ENCODE measurements at regions not wholly inside any gene's neighbourhood (a gene's known extent, or its start where the extent isn't known, plus 50 kb on each side); places are given as distances from the start of the nearest gene placed in this dataset.
"Not testable (repeated sequence)": the region's sequence is repeated elsewhere in the genome, so short reads cannot be mapped to it uniquely, and the experiment has no call there.

DNA sequence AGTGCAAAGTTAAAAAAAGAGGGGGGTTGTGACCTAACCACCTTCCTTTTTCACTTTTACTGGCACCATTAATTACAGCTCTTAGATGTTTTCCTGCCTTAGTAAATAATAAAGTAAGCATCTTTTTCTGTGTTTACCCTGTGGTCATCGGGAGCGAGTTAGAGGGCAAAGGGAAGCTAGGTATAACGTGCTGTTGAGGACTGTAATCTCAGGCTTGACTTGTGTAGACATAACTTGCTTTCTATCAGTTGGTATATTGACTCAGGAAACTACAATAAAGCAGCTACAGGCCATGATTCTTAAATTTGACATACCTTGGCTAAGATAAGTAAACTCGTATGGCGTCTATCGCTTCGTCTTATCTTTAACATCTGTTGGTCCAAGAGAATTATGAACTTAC is 509.8 kb upstream of the CHD1 start:
- no peak for DNase-seq
- Mint-ChIP-seq H3K27ac (ENCODE audit: unreplicated experiment) (no peak overlapping the region), H3K4me3 (ENCODE audit: low read depth, unreplicated experiment) (no peak overlapping the region), H3K9me3 (ENCODE audit: low read depth, unreplicated experiment) (no peaks in the 10 kb centered on the region), H3K36me3 (ENCODE audit: insufficient read depth, unreplicated experiment) (no peaks in the 10 kb centered on the region), H3K4me1 (ENCODE audit: low read depth, unreplicated experiment) (no peaks in the 10 kb centered on the region), H3K27me3 (ENCODE audit: unreplicated experiment) (no peaks in the 10 kb centered on the region)
- BruUV-seq (replicated peaks), result no TSS peak
- TF ChIP-seq, protein P1, sequence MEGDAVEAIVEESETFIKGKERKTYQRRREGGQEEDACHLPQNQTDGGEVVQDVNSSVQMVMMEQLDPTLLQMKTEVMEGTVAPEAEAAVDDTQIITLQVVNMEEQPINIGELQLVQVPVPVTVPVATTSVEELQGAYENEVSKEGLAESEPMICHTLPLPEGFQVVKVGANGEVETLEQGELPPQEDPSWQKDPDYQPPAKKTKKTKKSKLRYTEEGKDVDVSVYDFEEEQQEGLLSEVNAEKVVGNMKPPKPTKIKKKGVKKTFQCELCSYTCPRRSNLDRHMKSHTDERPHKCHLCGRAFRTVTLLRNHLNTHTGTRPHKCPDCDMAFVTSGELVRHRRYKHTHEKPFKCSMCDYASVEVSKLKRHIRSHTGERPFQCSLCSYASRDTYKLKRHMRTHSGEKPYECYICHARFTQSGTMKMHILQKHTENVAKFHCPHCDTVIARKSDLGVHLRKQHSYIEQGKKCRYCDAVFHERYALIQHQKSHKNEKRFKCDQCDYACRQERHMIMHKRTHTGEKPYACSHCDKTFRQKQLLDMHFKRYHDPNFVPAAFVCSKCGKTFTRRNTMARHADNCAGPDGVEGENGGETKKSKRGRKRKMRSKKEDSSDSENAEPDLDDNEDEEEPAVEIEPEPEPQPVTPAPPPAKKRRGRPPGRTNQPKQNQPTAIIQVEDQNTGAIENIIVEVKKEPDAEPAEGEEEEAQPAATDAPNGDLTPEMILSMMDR (IDR thresholded peaks at IDR 0.05; ENCODE audit: unreplicated experiment), result no peak
- intact Hi-C loops (cut with micrococcal nuclease; ENCODE audit: unreplicated experiment), result no loop called here
- CTCF ChIA-PET, result no interaction called here

DNA sequence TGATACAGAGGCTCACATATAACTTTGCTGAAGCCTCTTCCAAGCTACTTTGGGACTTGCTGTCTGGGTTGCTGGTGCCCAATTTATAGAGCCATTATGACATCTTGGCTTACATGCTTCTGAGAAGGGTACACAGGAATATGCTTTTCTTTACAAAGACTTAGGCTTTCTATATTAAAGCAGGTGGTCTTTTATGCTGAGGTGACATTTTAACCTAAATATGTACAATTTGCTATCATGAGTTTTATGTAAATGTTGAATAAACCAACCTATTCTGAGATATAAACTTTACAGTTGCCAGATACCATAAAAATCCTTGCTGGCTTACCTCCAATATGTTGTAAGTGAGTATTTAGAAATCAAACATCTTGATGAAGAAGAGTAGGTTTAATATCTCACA is 509.2 kb upstream of the CHD1 start:
- DNase-seq, result no peak
- no peaks in the 10 kb centered on the region for H3K4me1 Mint-ChIP-seq (ENCODE audit: low read depth, unreplicated experiment)
- CTCF ChIA-PET, result no interaction called here
- TF ChIP-seq, protein P1 (IDR thresholded peaks at IDR 0.05; ENCODE audit: unreplicated experiment), result no peak
- no peaks in the 10 kb centered on the region for H3K9me3 Mint-ChIP-seq (ENCODE audit: low read depth, unreplicated experiment)
- no peaks in the 10 kb centered on the region for H3K27me3 Mint-ChIP-seq (ENCODE audit: unreplicated experiment)
- no peak overlapping the region for H3K4me3 Mint-ChIP-seq (ENCODE audit: low read depth, unreplicated experiment)
- H3K27ac Mint-ChIP-seq (ENCODE audit: unreplicated experiment), result no peak overlapping the region
- no TSS peak for BruUV-seq (replicated peaks)
- intact Hi-C loops (cut with micrococcal nuclease; ENCODE audit: unreplicated experiment), result no loop called here
- H3K36me3 Mint-ChIP-seq (ENCODE audit: insufficient read depth, unreplicated experiment), result no peaks in the 10 kb centered on the region

DNA sequence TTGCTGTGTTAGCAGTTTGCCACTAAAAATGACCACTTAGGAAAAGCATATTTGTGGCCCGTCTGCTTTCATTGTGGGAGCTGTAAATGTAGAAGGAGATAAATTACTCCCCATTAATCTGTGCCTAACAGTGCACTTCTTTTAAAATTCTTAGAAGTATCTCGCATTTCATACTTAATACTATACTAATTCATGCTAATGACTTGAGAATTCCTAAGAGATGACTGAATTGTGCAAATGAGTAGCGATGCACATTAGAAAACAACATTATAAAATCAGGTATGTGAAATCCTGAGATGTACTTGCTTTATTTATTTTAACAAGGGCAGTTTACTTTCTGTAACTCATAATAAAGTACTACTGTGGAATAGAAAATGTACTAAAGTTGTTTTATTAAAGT is 494.6 kb upstream of the CHD1 start:
- H3K4me1 Mint-ChIP-seq (ENCODE audit: low read depth, unreplicated experiment); H3K27ac Mint-ChIP-seq (ENCODE audit: unreplicated experiment); intact Hi-C loops (cut with micrococcal nuclease; ENCODE audit: unreplicated experiment); H3K27me3 Mint-ChIP-seq (ENCODE audit: unreplicated experiment); H3K36me3 Mint-ChIP-seq (ENCODE audit: insufficient read depth, unreplicated experiment); H3K4me3 Mint-ChIP-seq (ENCODE audit: low read depth, unreplicated experiment); CTCF ChIA-PET; H3K9me3 Mint-ChIP-seq (ENCODE audit: low read depth, unreplicated experiment); DNase-seq; BruUV-seq (replicated peaks): not testable (repeated sequence)

DNA sequence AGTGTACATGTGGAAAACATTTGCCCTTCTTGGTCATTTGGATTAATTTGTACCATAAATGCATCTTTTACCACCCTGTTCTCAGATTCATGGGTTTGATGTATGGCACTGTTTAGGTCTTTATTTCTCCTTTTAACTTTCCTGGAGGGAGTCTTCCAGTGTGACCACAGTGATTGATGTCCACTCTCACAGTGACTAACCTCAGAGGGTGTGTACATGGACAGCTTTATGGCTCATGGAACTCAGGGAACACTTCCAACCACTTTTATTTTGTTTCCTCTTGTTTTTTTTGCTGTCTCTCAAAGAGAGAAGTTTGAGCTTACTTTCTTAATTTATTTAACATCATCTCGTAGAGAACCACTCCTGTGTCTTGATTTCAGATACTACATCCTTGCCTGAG is 489.8 kb upstream of the CHD1 start:
- intact Hi-C loops (cut with micrococcal nuclease; ENCODE audit: unreplicated experiment); H3K9me3 Mint-ChIP-seq (ENCODE audit: low read depth, unreplicated experiment); H3K4me3 Mint-ChIP-seq (ENCODE audit: low read depth, unreplicated experiment); CTCF ChIA-PET; BruUV-seq (replicated peaks); DNase-seq; H3K27ac Mint-ChIP-seq (ENCODE audit: unreplicated experiment); H3K36me3 Mint-ChIP-seq (ENCODE audit: insufficient read depth, unreplicated experiment); H3K27me3 Mint-ChIP-seq (ENCODE audit: unreplicated experiment); H3K4me1 Mint-ChIP-seq (ENCODE audit: low read depth, unreplicated experiment): not testable (repeated sequence)

DNA sequence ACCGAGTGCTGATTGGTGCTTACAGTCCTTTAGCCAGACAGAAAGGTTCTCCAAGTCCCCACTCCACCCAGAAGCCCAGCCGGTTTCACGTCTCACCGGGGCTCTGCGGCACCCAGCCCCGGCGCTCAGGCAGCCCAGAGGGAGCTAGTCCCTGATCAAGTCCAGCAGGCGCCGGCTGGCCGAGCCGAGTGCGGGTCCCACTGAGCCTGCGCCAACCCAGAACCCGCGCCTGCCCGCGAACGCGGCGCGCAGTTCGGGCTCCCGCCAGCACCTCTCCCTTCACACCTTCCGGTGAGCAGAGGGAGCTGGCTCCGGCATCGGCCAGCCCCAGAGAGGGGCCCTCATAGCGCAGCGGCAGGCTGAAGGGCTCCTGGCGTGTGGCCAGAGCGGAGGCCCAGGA is 481.6 kb upstream of the CHD1 start:
- H3K36me3 Mint-ChIP-seq (ENCODE audit: insufficient read depth, unreplicated experiment); H3K4me3 Mint-ChIP-seq (ENCODE audit: low read depth, unreplicated experiment); H3K27me3 Mint-ChIP-seq (ENCODE audit: unreplicated experiment); H3K4me1 Mint-ChIP-seq (ENCODE audit: low read depth, unreplicated experiment); DNase-seq; intact Hi-C loops (cut with micrococcal nuclease; ENCODE audit: unreplicated experiment); H3K27ac Mint-ChIP-seq (ENCODE audit: unreplicated experiment); CTCF ChIA-PET; H3K9me3 Mint-ChIP-seq (ENCODE audit: low read depth, unreplicated experiment); BruUV-seq (replicated peaks): not testable (repeated sequence)

DNA sequence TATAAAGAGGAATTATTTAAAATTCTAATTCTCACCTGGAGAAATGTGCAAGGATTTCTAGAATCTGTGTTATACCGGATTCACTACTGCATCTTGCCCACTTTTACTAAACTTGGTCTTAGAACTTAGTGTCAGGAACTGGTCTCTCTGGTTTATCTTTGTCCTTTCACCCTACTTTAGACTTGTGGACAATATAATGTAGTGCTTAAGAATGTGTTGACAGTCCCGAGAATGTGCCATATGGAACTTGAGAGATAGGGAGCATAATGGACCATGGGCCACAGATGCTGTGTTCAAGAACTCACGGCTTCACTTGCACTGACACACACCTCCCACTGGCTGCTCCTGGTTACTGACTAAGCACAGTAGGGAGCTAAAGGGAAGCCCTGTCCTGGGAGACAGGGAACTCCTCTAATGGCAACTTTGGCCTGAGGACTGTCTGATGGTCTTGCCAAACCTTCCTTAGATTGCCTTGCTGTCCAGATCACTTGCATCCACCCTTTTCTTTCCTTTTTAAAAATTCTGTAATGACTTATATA is 476.0 kb upstream of the CHD1 start:
- H3K36me3 Mint-ChIP-seq (ENCODE audit: insufficient read depth, unreplicated experiment); H3K9me3 Mint-ChIP-seq (ENCODE audit: low read depth, unreplicated experiment); BruUV-seq (replicated peaks); DNase-seq; H3K27ac Mint-ChIP-seq (ENCODE audit: unreplicated experiment); H3K4me3 Mint-ChIP-seq (ENCODE audit: low read depth, unreplicated experiment); H3K27me3 Mint-ChIP-seq (ENCODE audit: unreplicated experiment); intact Hi-C loops (cut with micrococcal nuclease; ENCODE audit: unreplicated experiment): not testable (repeated sequence)
- CTCF ChIA-PET, result interaction anchor here (0.7 kb wide), 1 partner anchor 38 kb away, joined by 4 read pairs; no protein-coding TSS in a partner anchor
- peaks cover 12% of the 10 kb centered on the region for H3K4me1 Mint-ChIP-seq (ENCODE audit: low read depth, unreplicated experiment)

DNA sequence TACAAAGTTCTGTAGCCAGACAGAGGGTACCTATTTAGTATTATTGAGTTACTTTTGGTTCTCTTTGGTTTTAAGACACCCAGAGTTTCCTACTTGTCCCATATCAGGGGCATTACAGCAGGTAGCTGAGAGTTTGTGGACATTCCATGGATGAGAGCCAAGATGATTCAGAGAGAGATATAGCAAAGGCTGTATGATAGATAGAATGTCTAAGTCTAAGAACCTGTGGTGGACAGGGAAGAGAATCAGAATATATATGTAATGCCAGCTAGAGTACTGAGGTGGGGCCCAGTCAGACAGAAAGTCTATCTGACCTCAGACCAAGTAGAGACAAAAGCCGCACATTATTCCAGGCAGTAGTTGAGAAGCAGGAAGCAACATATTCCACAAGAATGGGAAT is 471.8 kb upstream of the CHD1 start:
- H3K4me3 Mint-ChIP-seq (ENCODE audit: low read depth, unreplicated experiment); CTCF ChIA-PET: not testable (repeated sequence)

More for the DNA sequence above, 471.8 kb upstream of the CHD1 start:
- BruUV-seq (replicated peaks); H3K9me3 Mint-ChIP-seq (ENCODE audit: low read depth, unreplicated experiment); DNase-seq; H3K36me3 Mint-ChIP-seq (ENCODE audit: insufficient read depth, unreplicated experiment); H3K27ac Mint-ChIP-seq (ENCODE audit: unreplicated experiment); H3K27me3 Mint-ChIP-seq (ENCODE audit: unreplicated experiment); intact Hi-C loops (cut with micrococcal nuclease; ENCODE audit: unreplicated experiment): not testable (repeated sequence)
- peaks cover 13% of the 10 kb centered on the region for H3K4me1 Mint-ChIP-seq (ENCODE audit: low read depth, unreplicated experiment)
